ENCODE measurements at regions not wholly inside any gene's neighbourhood (a gene's known extent, or its start where the extent isn't known, plus 50 kb on each side); places are given as distances from the start of the nearest gene placed in this dataset.

GRCh38 chrX:147811803-147812202 is 99.9 kb upstream of the FMR1 start:
- Histone ChIP-seq H2BK15ac (ENCODE audit: low read depth, low read length) (no peak overlapping the region), H3K4me1 (ENCODE audit: insufficient read depth, low read length) (no peaks in the 10 kb centered on the region), H2BK20ac (ENCODE audit: low read depth, low read length, poor library complexity, severe bottlenecking) (no peak overlapping the region), H3K9me3 (ENCODE audit: control insufficient read depth, low read depth, low read length) (peaks cover 55% of the 10 kb centered on the region), H2AFZ (ENCODE audit: low read length) (no peak overlapping the region), H3K79me2 (ENCODE audit: insufficient read depth, low read length) (no peaks in the 10 kb centered on the region), H3T11ph (ENCODE audit: low read length) (no peak overlapping the region), H3K56ac (ENCODE audit: insufficient read length, low read depth, low read length) (no peak overlapping the region), H2AK5ac (ENCODE audit: insufficient read length, low read length) (no peak overlapping the region), H2BK5ac (ENCODE audit: insufficient read length, low read length) (no peak overlapping the region), H3K4ac (ENCODE audit: low read depth, low read length) (no peak overlapping the region), H4K8ac (replicated peaks; ENCODE audit: insufficient read length, low read depth, low read length) (no peak overlapping the region), H4K20me1 (ENCODE audit: control insufficient read depth, insufficient read depth, insufficient read length) (no peaks in the 10 kb centered on the region), H3K23ac (ENCODE audit: insufficient read length, low read depth, low read length) (no peak overlapping the region), H3K9ac (ENCODE audit: extremely low read depth, insufficient read length, low read length) (no peak overlapping the region), H3K18ac (ENCODE audit: insufficient read length, low read depth, low read length) (no peak overlapping the region), H3K27ac (ENCODE audit: insufficient read length, low read depth, low read length) (no peak overlapping the region), H4K91ac (ENCODE audit: insufficient read length, low read depth, low read length) (no peak overlapping the region), H3K14ac (ENCODE audit: insufficient read depth, low read length) (no peak overlapping the region), H3K27me3 (ENCODE audit: insufficient read depth, low read length) (no peaks in the 10 kb centered on the region), H3K4me2 (ENCODE audit: insufficient read depth, insufficient read length, low read length) (no peak overlapping the region), H3K79me1 (ENCODE audit: insufficient read depth, low read depth, low read length, poor library complexity, severe bottlenecking) (no peaks in the 10 kb centered on the region), H3K23me2 (ENCODE audit: insufficient read length, low read depth, low read length, poor library complexity, severe bottlenecking) (no peaks in the 10 kb centered on the region), H2BK120ac (ENCODE audit: low read depth, low read length, poor library complexity, severe bottlenecking) (no peak overlapping the region), H2BK12ac (ENCODE audit: insufficient read length, low read depth, low read length) (no peak overlapping the region), H4K5ac (ENCODE audit: insufficient read length, low read depth, low read length) (no peak overlapping the region)
- no peak for TF ChIP-seq CTCF (conservative IDR thresholded peaks at IDR 0.05)
- H3K27ac Mint-ChIP-seq = no peak overlapping the region
- DNase-seq = no peak
- peaks cover 4% of the 10 kb centered on the region for H3K27me3 Mint-ChIP-seq (ENCODE audit: low read depth)
- WGBS (ENCODE audit: extremely low coverage, insufficient read length, low lambda C conversion rate) = no CpG with 5 or more reads among the region's 2 CpGs
- no peak overlapping the region for H3K4me3 Mint-ChIP-seq
- peaks cover 0 to 5% (median 0%) of the 10 kb centered on the region in 3 experiments; a peak in 2 of 7 replicates for H3K36me3 Mint-ChIP-seq (ENCODE audit: insufficient read depth in 1 of 3, low read depth in 3 of 3)
- H3K4me1 Mint-ChIP-seq = no peaks in the 10 kb centered on the region
- H3K9me3 Mint-ChIP-seq = peaks cover 25 to 35% of the 10 kb centered on the region in 2 experiments

All from H9 (cell line).